Kidney (tissue), 13 donors: ENCODE measurements at regions not wholly inside any gene's neighbourhood (a gene's known extent, or its start where the extent isn't known, plus 50 kb on each side); places are given as distances from the start of the nearest gene placed in this dataset.

Experiments used
- DNase-seq, 5 donors: peaks; one replicate each; pipeline ENCODE4 v3.0.0-alpha.2; 2013 to 2020
- FAIRE-seq: peaks from 2 replicates; lab custom pipeline; 2012; peaks lifted over from hg19 to GRCh38; lab: Jason Lieb, UNC
- H3K27ac ChIP-seq, 2 donors: one replicate each; pipeline ENCODE4 v1.7.0; 2013; ENCODE audit warnings: low read depth in 2 of 2, low read length in 2 of 2, inconsistent platforms in 1 of 2
- H3K27me3 ChIP-seq: one replicate; pipeline ENCODE4 v1.7.1; 2013; ENCODE audit warnings: low read length, inconsistent platforms; ENCODE audit not compliant: control insufficient read depth, insufficient read depth
- H3K36me3 ChIP-seq, 3 donors: one replicate each; pipeline versions ENCODE4 v1.7.0 to v1.7.1; 2013; ENCODE audit warnings: low read length in 3 of 3, control low read depth in 1 of 3, inconsistent platforms in 1 of 3; ENCODE audit not compliant: insufficient read depth in 3 of 3, control insufficient read depth in 2 of 3
- H3K4me1 ChIP-seq, 3 donors: one replicate each; pipeline versions ENCODE4 v1.7.0 to v1.7.1; 2013; ENCODE audit warnings: low read length in 3 of 3, inconsistent platforms in 1 of 3, low read depth in 1 of 3; ENCODE audit not compliant: control insufficient read depth in 2 of 3, insufficient read depth in 2 of 3
- H3K4me3 ChIP-seq, 3 donors: one replicate each; pipeline versions ENCODE4 v1.7.0 to v1.8.1; 2013; ENCODE audit warnings: low read length in 3 of 3, control low read depth in 1 of 3, inconsistent platforms in 1 of 3
- H3K9ac ChIP-seq, 3 donors: one replicate each; pipeline versions ENCODE4 v1.7.0 to v1.7.1; 2013; ENCODE audit warnings: low read length in 3 of 3, control low read depth in 1 of 3, inconsistent platforms in 1 of 3
- H3K9me3 ChIP-seq, 3 donors: one replicate each; pipeline versions ENCODE4 v1.7.0 to v1.7.1; 2013; ENCODE audit warnings: low read length in 3 of 3, control low read depth in 1 of 3, inconsistent platforms in 1 of 3; ENCODE audit not compliant: control insufficient read depth in 2 of 3, insufficient read depth in 1 of 3
- CTCF ChIP-seq: IDR thresholded peaks from 3 replicates; pipeline ENCODE4 v1.5.1; 2012; ENCODE audit warnings: mild to moderate bottlenecking, moderate library complexity, borderline replicate concordance; ENCODE audit not compliant: insufficient read depth; ENCODE audit errors: extremely low read depth
- intact Hi-C: fragments of 100-400 bp; cut with DNase I; formaldehyde crosslinking; loops from one replicate; pipeline ENCODE4 v1.11.1; 2022
- donor health status: control.
- donor health status: control.
- donor health status: control.
- donor health status: control.
- donor health status: control.
- donor health status: DM: yes; HTN: yes; CAD: no.
- donor health status: Normal renal cell carcinoma (clear cell type).

- FAIRE-seq (no peak), DNase-seq (no peak)
- intact Hi-C loops = no loop called here
- no peak overlapping the region for H3K9ac ChIP-seq
- no peaks in the 10 kb centered on the region for H3K9me3 ChIP-seq
- no peaks in the 10 kb centered on the region for H3K4me1 ChIP-seq
- TF ChIP-seq CTCF = no peak
- no peaks in the 10 kb centered on the region for H3K27me3 ChIP-seq
- no peak overlapping the region for H3K4me3 ChIP-seq
- H3K36me3 ChIP-seq = no peaks in the 10 kb centered on the region
- no peak overlapping the region for H3K27ac ChIP-seq
These were observed 233.3 kb upstream of the SLCO3A1 start for GRCh38 chr15:91620229-91620628.

GRCh38 chr15:91622235-91622634, 231.3 kb upstream of the SLCO3A1 start:
- H3K27ac ChIP-seq = no peak overlapping the region
- FAIRE-seq = no peak
- no peaks in the 10 kb centered on the region for H3K36me3 ChIP-seq
- no peaks in the 10 kb centered on the region for H3K9me3 ChIP-seq
- H3K9ac ChIP-seq = no peak overlapping the region
- no peak for TF ChIP-seq CTCF
- no peaks in the 10 kb centered on the region for H3K27me3 ChIP-seq
- no peak for DNase-seq
- no peaks in the 10 kb centered on the region for H3K4me1 ChIP-seq
- H3K4me3 ChIP-seq = no peak overlapping the region
- intact Hi-C loops = no loop called here

GRCh38 chr15:91622711-91623342, 230.7 kb upstream of the SLCO3A1 start:
- no peak for TF ChIP-seq CTCF
- no peak for DNase-seq
- no peaks in the 10 kb centered on the region for H3K4me1 ChIP-seq
- H3K9ac ChIP-seq = no peak overlapping the region
- no peaks in the 10 kb centered on the region for H3K27me3 ChIP-seq
- H3K36me3 ChIP-seq = no peaks in the 10 kb centered on the region
- H3K27ac ChIP-seq = no peak overlapping the region
- H3K9me3 ChIP-seq = no peaks in the 10 kb centered on the region
- FAIRE-seq = no peak
- no peak overlapping the region for H3K4me3 ChIP-seq
- intact Hi-C loops = no loop called here

GRCh38 chr15:91624353-91624968, 229.0 kb upstream of the SLCO3A1 start:
- no peak overlapping the region for H3K27ac ChIP-seq
- no peak overlapping the region for H3K4me3 ChIP-seq
- H3K9me3 ChIP-seq = no peaks in the 10 kb centered on the region
- TF ChIP-seq CTCF = no peak
- H3K36me3 ChIP-seq = no peaks in the 10 kb centered on the region
- no peak overlapping the region for H3K9ac ChIP-seq
- no peak for DNase-seq
- intact Hi-C loops = no loop called here
- FAIRE-seq = no peak
- no peaks in the 10 kb centered on the region for H3K27me3 ChIP-seq
- H3K4me1 ChIP-seq = no peaks in the 10 kb centered on the region
